ENCODE measurements at regions not wholly inside any gene's neighbourhood (a gene's known extent, or its start where the extent isn't known, plus 50 kb on each side); places are given as distances from the start of the nearest gene placed in this dataset.
"Not testable (repeated sequence)": the region's sequence is repeated elsewhere in the genome, so short reads cannot be mapped to it uniquely, and the experiment has no call there.

GRCh38 chr6:119950681-119951080, 601.1 kb upstream of the MAN1A1 start:
- H3K27ac ChIP-seq, result no peak overlapping the region
- no peak for TF ChIP-seq ZFX (IDR thresholded peaks at IDR 0.05)
- TF ChIP-seq CTCF (conservative IDR thresholded peaks at IDR 0.05), result no peak

GRCh38 chr6:119942078-119942752, 592.7 kb upstream of the MAN1A1 start:
- TF ChIP-seq CTCF (conservative IDR thresholded peaks at IDR 0.05) (no peak), ZFX (IDR thresholded peaks at IDR 0.05) (no peak)
- no peak overlapping the region for H3K27ac ChIP-seq

GRCh38 chr6:119938752-119939151, 589.2 kb upstream of the MAN1A1 start:
- H3K27ac ChIP-seq, result no peak overlapping the region
- TF ChIP-seq ZFX (IDR thresholded peaks at IDR 0.05), result no peak
- no peak for TF ChIP-seq CTCF (conservative IDR thresholded peaks at IDR 0.05)

GRCh38 chr6:119934816-119935215, 585.3 kb upstream of the MAN1A1 start:
- no peak overlapping the region for H3K27ac ChIP-seq
- no peak for TF ChIP-seq ZFX (IDR thresholded peaks at IDR 0.05)
- no peak for TF ChIP-seq CTCF (conservative IDR thresholded peaks at IDR 0.05)

- TF ChIP-seq ZFX (IDR thresholded peaks at IDR 0.05) (no peak), CTCF (conservative IDR thresholded peaks at IDR 0.05) (no peak)
- H3K27ac ChIP-seq, result no peak overlapping the region
These were observed 579.6 kb upstream of the MAN1A1 start for GRCh38 chr6:119929121-119929520.

- not testable (repeated sequence) for H3K27ac ChIP-seq
These were observed 575.3 kb upstream of the MAN1A1 start for GRCh38 chr6:119924888-119925287.

GRCh38 chr6:119922814-119923213, 573.3 kb upstream of the MAN1A1 start:
- no peak for TF ChIP-seq CTCF (conservative IDR thresholded peaks at IDR 0.05)
- no peak for TF ChIP-seq ZFX (IDR thresholded peaks at IDR 0.05)

GRCh38 chr6:119921491-119922010, 572.0 kb upstream of the MAN1A1 start:
- H3K27ac ChIP-seq, result no peak overlapping the region
- TF ChIP-seq ZFX (IDR thresholded peaks at IDR 0.05) (no peak), CTCF (conservative IDR thresholded peaks at IDR 0.05) (no peak)

More at GRCh38 chr6:119922814-119923213, 573.3 kb upstream of the MAN1A1 start:
- no peak overlapping the region for H3K27ac ChIP-seq

Data from C4-2B (cell line).